Karpas-422 (cell line): ENCODE measurements at regions not wholly inside any gene's neighbourhood (a gene's known extent, or its start where the extent isn't known, plus 50 kb on each side); places are given as distances from the start of the nearest gene placed in this dataset.
"Not testable (repeated sequence)": the region's sequence is repeated elsewhere in the genome, so short reads cannot be mapped to it uniquely, and the experiment has no call there.

Experiments used
- DNase-seq: peaks from one replicate; pipeline ENCODE4 v3.0.0-alpha.2; 2015
- H2AFZ ChIP-seq: fragments of 200-600 bp; sonication (generic); 2 replicates; pipeline ENCODE4 v1.6.1; 2014; ENCODE audit warnings: antibody characterized with exemption, low read length, mixed read lengths
- H3K27ac ChIP-seq: fragments of 200-600 bp; sonication (generic); 2 replicates; pipeline ENCODE4 v1.5.1; 2014; ENCODE audit warnings: mild to moderate bottlenecking, low read length, moderate library complexity
- H3K27me3 ChIP-seq: fragments of 200-600 bp; sonication (generic); 2 replicates; pipeline ENCODE4 v1.6.1; 2014; ENCODE audit warnings: low read length, mixed read lengths
- H3K36me3 ChIP-seq: fragments of 200-600 bp; sonication (generic); 2 replicates; pipeline ENCODE4 v1.6.1; 2014; ENCODE audit warnings: low read length, mixed read lengths; ENCODE audit not compliant: insufficient read depth
- H3K4me1 ChIP-seq: fragments of 200-600 bp; sonication (generic); 2 replicates; pipeline ENCODE4 v1.6.1; 2014; ENCODE audit warnings: mild to moderate bottlenecking, low read length, mixed read lengths
- H3K4me2 ChIP-seq: fragments of 200-600 bp; sonication (generic); 2 replicates; pipeline ENCODE4 v1.6.1; 2014; ENCODE audit warnings: low read length, low read depth, mild to moderate bottlenecking; ENCODE audit not compliant: poor library complexity, severe bottlenecking
- H3K4me3 ChIP-seq: fragments of 200-600 bp; sonication (generic); 2 replicates; pipeline ENCODE4 v1.5.1; 2014; ENCODE audit warnings: mild to moderate bottlenecking, antibody characterized with exemption, low read length, mixed read lengths
- H3K79me2 ChIP-seq: fragments of 200-600 bp; sonication (generic); 2 replicates; pipeline ENCODE4 v1.6.1; 2014; ENCODE audit warnings: mild to moderate bottlenecking, low read length, mixed read lengths
- H3K9ac ChIP-seq: fragments of 200-600 bp; sonication (generic); 2 replicates; pipeline ENCODE4 v1.6.0; 2014; ENCODE audit warnings: low read length
- H3K9me2 ChIP-seq: fragments of 200-600 bp; sonication (generic), shearing (Covaris generic); replicated peaks from 2 replicates; pipeline ENCODE4 v1.6.0; 2014; ENCODE audit warnings: mild to moderate bottlenecking, low read length, moderate library complexity; ENCODE audit not compliant: insufficient read depth
- H3K9me3 ChIP-seq: fragments of 300-700, 200-600 bp; sonication (generic); 2 replicates; pipeline ENCODE4 v1.6.1; 2014; ENCODE audit warnings: low read length, mixed read lengths
- H4K20me1 ChIP-seq: fragments of 200-600 bp; sonication (generic); 2 replicates; pipeline ENCODE4 v1.6.1; 2014; ENCODE audit warnings: mild to moderate bottlenecking, antibody characterized with exemption, low read length, low read depth; ENCODE audit not compliant: insufficient read depth

- H3K9me3 ChIP-seq = no peaks in the 10 kb centered on the region
- no peaks in the 10 kb centered on the region for H3K36me3 ChIP-seq
- H3K4me1 ChIP-seq = no peaks in the 10 kb centered on the region
- peaks cover 3% of the 10 kb centered on the region; the same call in 1 of the 2 replicates for H3K9me2 ChIP-seq
- no peak overlapping the region for H2AFZ ChIP-seq
- H3K27ac ChIP-seq = no peak overlapping the region
- no peaks in the 10 kb centered on the region for H3K79me2 ChIP-seq
- H3K27me3 ChIP-seq = no peaks in the 10 kb centered on the region
- no peaks in the 10 kb centered on the region for H4K20me1 ChIP-seq
- H3K4me2 ChIP-seq = no peak overlapping the region
- no peak overlapping the region for H3K4me3 ChIP-seq
- no peak for DNase-seq
- no peak overlapping the region for H3K9ac ChIP-seq
Measured at GRCh38 chr5:21594566-21594965, 1258.6 kb downstream of the CDH12 start.

DNA sequence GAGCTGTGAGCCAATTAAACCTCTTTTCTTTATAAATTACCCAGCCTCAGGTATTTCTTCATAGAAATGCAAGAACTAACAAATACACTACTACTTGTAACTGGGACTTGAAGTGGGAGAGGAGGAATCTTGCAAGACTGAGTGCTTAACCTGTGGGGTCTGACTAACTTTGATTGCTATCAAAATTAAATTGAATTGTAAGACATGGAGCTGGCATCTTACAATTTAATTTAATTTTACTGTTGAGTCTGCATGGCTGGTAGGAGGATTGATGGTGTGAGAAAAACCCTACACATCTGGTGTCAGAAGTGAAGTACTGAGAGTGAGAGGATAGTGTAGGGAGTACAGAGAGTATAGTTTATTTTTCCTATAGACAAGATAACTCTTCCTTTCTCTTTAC is 1259.9 kb downstream of the CDH12 start:
- H3K9me2 ChIP-seq = peaks cover 3% of the 10 kb centered on the region; the same call in 1 of the 2 replicates
- no peaks in the 10 kb centered on the region for H3K36me3 ChIP-seq
- no peak overlapping the region for H2AFZ ChIP-seq
- no peak overlapping the region for H3K4me2 ChIP-seq
- no peaks in the 10 kb centered on the region for H3K4me1 ChIP-seq
- H3K27ac ChIP-seq = no peak overlapping the region
- H3K9ac ChIP-seq = no peak overlapping the region
- H3K79me2 ChIP-seq = no peaks in the 10 kb centered on the region
- H3K4me3 ChIP-seq = no peak overlapping the region
- DNase-seq = no peak
- no peaks in the 10 kb centered on the region for H4K20me1 ChIP-seq
- no peaks in the 10 kb centered on the region for H3K9me3 ChIP-seq
- no peaks in the 10 kb centered on the region for H3K27me3 ChIP-seq

- Histone ChIP-seq H3K9me2 (no peaks in the 10 kb centered on the region), H3K79me2 (no peaks in the 10 kb centered on the region), H3K9me3 (peaks cover 5% of the 10 kb centered on the region; the same call in 1 of the 2 replicates), H4K20me1 (no peaks in the 10 kb centered on the region), H3K27ac (no peak overlapping the region), H3K4me1 (no peaks in the 10 kb centered on the region), H3K4me3 (no peak overlapping the region), H3K4me2 (no peak overlapping the region), H3K9ac (no peak overlapping the region), H3K36me3 (no peaks in the 10 kb centered on the region), H2AFZ (no peak overlapping the region), H3K27me3 (no peaks in the 10 kb centered on the region)
- no peak for DNase-seq
Measured at GRCh38 chr5:21581508-21581907, 1271.6 kb downstream of the CDH12 start.

DNA sequence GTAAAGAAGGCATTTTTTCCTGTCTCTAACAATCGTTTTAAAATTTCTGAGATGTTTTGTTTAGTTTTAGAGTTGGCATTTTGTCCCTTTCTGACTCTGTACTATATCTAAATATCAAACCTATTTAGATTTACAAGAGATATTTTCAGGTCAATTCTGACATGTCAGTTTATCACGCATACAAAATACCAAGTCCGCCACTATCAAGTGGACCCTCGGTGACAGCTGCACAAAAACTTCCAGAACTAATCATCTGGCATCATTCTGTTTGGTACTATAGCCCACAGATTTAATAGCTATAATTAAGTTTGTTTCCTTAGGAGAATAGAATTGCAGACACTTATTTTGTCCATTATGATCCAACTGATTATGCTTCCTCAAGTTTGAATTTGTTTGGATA is 1278.2 kb downstream of the CDH12 start:
- no peak for DNase-seq
- H3K36me3 ChIP-seq = no peaks in the 10 kb centered on the region
- H3K4me3 ChIP-seq = no peak overlapping the region
- no peaks in the 10 kb centered on the region for H3K4me1 ChIP-seq
- H3K27ac ChIP-seq = no peak overlapping the region
- no peak overlapping the region for H2AFZ ChIP-seq
- no peaks in the 10 kb centered on the region for H3K9me3 ChIP-seq
- H3K9ac ChIP-seq = no peak overlapping the region
- no peaks in the 10 kb centered on the region for H3K9me2 ChIP-seq
- H3K27me3 ChIP-seq = no peaks in the 10 kb centered on the region
- no peak overlapping the region for H3K4me2 ChIP-seq
- H3K79me2 ChIP-seq = no peaks in the 10 kb centered on the region
- no peaks in the 10 kb centered on the region for H4K20me1 ChIP-seq

GRCh38 chr5:21574438-21574837 is 1278.7 kb downstream of the CDH12 start:
- Histone ChIP-seq H3K36me3 (no peaks in the 10 kb centered on the region), H3K4me3 (no peak overlapping the region), H3K4me2 (no peak overlapping the region), H2AFZ (no peak overlapping the region), H3K9me3 (no peaks in the 10 kb centered on the region), H3K79me2 (no peaks in the 10 kb centered on the region), H4K20me1 (no peaks in the 10 kb centered on the region), H3K4me1 (no peaks in the 10 kb centered on the region), H3K27me3 (no peaks in the 10 kb centered on the region), H3K9ac (no peak overlapping the region), H3K27ac (no peak overlapping the region), H3K9me2 (no peaks in the 10 kb centered on the region)
- no peak for DNase-seq

- no peaks in the 10 kb centered on the region for H4K20me1 ChIP-seq
- H3K9ac ChIP-seq = no peak overlapping the region
- no peak for DNase-seq
- H3K9me3 ChIP-seq = no peaks in the 10 kb centered on the region
- no peak overlapping the region for H2AFZ ChIP-seq
- H3K79me2 ChIP-seq = no peaks in the 10 kb centered on the region
- no peaks in the 10 kb centered on the region for H3K36me3 ChIP-seq
- no peaks in the 10 kb centered on the region for H3K9me2 ChIP-seq
- no peak overlapping the region for H3K4me2 ChIP-seq
- no peak overlapping the region for H3K27ac ChIP-seq
- H3K27me3 ChIP-seq = no peaks in the 10 kb centered on the region
- no peaks in the 10 kb centered on the region for H3K4me1 ChIP-seq
- H3K4me3 ChIP-seq = no peak overlapping the region
Measured at GRCh38 chr5:21573416-21574314, 1279.5 kb downstream of the CDH12 start.

GRCh38 chr5:21571196-21571595 is 1281.9 kb downstream of the CDH12 start:
- DNase-seq, H3K27ac ChIP-seq, H3K36me3 ChIP-seq: not testable (repeated sequence)

GRCh38 chr5:21559109-21559508 is 1294.0 kb downstream of the CDH12 start:
- not testable (repeated sequence) for H3K9ac ChIP-seq, H3K4me2 ChIP-seq, H3K27ac ChIP-seq, H3K9me3 ChIP-seq, DNase-seq, H3K79me2 ChIP-seq, H3K36me3 ChIP-seq, H3K4me1 ChIP-seq, H3K27me3 ChIP-seq, H3K9me2 ChIP-seq, H2AFZ ChIP-seq, H4K20me1 ChIP-seq, H3K4me3 ChIP-seq

More at GRCh38 chr5:21571196-21571595, 1281.9 kb downstream of the CDH12 start:
- H3K4me1 ChIP-seq, H3K27me3 ChIP-seq, H4K20me1 ChIP-seq, H3K79me2 ChIP-seq, H3K4me3 ChIP-seq, H3K9ac ChIP-seq, H3K9me2 ChIP-seq, H3K9me3 ChIP-seq, H3K4me2 ChIP-seq, H2AFZ ChIP-seq: not testable (repeated sequence)
